ENCODE measurements at regions not wholly inside any gene's neighbourhood (a gene's known extent, or its start where the extent isn't known, plus 50 kb on each side); places are given as distances from the start of the nearest gene placed in this dataset.

GRCh38 chr6:137978252-137978896 is 111.3 kb downstream of the TNFAIP3 start:
- TF ChIP-seq EP300 (IDR thresholded peaks at IDR 0.05) (no peak), CTCF (IDR thresholded peaks at IDR 0.05) (no peak)
